Stimulated activated CD8-positive, alpha-beta memory T cell treated with anti-CD3 and anti-CD28 coated beads, Interleukin-2, amount 100 ng/mL, for 1 hour (primary cell): ENCODE measurements at regions not wholly inside any gene's neighbourhood (a gene's known extent, or its start where the extent isn't known, plus 50 kb on each side); places are given as distances from the start of the nearest gene placed in this dataset.

ENCODE experiments used
- DNase-seq, 2 donors: peaks; one replicate each; pipeline ENCODE4 v3.0.0-alpha.2; 2020; ENCODE audit warnings: low read depth in 2 of 2

- DNase-seq = no peak
Measured at GRCh38 chr1:220982686-220983085, 103.4 kb downstream of the HLX start.

DNA sequence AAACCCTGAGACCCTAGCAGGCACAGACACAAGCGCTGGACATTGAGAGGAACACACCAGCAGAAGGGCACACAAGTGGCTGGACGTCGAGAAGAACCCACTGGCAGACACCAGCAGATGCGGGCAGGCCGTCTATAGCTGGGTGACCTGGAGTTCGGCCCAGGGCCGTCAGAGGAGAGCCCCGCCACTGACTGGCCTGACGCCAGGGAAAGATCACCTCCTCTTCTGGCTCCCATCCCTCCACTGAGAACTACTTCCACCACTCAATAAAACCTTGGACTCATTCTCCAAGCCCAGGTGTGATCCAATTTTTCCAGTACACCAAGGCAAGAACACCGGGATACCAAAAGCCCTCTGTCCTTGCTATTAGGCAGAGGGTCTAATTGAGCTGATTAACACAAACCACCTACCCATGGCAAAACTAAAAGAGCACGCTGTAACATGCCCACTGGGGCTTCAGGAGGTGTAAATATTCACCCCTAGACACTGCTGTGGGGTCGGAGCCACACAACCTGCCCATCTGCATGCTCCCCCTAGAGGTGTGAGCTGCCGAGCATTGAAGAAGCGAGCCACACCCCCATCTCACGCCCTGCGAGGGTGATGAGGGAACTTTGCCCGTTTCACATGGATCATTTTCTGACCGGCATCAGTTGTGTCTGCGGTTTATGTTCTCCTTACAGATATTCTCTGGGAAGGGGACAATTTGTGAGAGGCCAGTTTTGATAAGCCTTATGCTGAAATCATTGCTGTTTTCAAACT, 104.8 kb downstream of the HLX start:
- DNase-seq = no peak

GRCh38 chr1:220990427-220991339, 111.4 kb downstream of the HLX start:
- DNase-seq = no peak

- DNase-seq = no peak
Measured at GRCh38 chr1:220991506-220991905, 112.3 kb downstream of the HLX start.

DNA sequence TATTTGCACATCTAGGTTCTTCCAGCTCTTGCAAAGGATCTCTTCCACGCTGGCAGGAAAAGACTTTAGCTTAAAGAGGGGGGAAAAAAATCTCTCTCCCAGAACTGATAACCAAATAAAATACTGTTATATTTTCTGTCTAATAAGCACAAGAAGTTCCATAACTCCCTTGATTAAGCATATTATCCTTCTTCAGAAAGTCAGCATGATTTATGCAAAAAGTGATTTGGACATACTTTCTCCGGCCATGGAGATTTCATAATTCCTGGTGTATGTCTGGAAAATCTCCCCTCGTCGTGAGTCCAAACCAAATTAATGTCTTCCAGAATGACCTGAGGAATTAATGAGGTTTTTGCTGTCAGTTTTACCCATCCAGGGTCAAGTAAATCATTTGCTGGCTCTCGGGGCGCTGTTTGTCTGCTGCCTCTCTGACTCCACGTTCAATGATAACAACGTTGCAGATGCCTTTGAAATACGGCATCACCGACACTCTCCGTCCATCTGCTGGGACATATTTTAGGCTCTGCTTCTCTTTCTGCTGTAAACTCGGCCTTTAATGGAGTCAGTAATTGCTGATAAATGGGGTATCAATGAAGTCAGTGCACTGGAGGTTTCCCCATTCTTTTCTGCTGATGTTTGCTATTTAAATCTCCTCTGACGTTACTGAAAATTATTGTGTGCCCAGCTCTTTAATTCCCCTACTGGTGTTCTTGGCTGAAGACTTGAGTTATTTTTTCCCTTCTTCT, 112.9 kb downstream of the HLX start:
- DNase-seq = no peak

DNA sequence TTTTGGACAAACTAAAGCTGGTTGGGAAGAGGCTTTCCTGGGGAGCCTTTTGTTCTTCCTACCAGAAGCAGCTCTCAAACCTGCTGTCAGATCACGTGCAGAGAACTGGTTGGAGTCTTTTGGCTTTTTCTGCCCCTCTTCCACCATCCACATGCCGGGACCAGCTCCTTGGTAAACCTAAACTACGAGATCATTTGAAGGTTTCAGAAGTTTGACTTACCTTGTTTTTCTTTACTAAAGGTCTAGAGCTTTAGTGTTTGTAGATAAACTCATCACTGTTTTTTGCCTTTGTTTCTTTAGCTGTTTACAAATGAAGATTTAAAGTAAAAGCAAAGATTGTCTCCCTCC, 113.4 kb downstream of the HLX start:
- DNase-seq = no peak

DNA sequence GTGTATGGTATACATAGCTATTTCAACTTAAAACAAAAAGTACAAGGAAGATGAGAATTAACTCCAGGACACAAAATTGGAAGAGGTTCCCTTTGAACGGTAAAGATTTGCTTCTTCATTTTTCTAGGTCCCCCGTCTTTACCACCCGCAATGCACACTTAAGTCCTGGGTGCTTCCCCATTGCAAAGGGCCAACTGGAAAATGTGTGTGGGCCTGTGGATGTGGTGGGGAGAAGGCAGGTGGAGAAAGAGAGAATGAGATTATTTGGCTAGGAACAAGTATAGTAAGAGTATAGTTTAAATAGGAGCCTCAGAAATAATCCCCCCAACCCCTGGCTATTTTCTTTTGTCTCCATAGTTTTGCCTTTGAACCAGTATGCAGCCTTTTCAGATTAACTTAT, 115.4 kb downstream of the HLX start:
- no peak for DNase-seq

- no peak for DNase-seq
Measured at GRCh38 chr1:220997791-220998190, 118.5 kb downstream of the HLX start.

DNA sequence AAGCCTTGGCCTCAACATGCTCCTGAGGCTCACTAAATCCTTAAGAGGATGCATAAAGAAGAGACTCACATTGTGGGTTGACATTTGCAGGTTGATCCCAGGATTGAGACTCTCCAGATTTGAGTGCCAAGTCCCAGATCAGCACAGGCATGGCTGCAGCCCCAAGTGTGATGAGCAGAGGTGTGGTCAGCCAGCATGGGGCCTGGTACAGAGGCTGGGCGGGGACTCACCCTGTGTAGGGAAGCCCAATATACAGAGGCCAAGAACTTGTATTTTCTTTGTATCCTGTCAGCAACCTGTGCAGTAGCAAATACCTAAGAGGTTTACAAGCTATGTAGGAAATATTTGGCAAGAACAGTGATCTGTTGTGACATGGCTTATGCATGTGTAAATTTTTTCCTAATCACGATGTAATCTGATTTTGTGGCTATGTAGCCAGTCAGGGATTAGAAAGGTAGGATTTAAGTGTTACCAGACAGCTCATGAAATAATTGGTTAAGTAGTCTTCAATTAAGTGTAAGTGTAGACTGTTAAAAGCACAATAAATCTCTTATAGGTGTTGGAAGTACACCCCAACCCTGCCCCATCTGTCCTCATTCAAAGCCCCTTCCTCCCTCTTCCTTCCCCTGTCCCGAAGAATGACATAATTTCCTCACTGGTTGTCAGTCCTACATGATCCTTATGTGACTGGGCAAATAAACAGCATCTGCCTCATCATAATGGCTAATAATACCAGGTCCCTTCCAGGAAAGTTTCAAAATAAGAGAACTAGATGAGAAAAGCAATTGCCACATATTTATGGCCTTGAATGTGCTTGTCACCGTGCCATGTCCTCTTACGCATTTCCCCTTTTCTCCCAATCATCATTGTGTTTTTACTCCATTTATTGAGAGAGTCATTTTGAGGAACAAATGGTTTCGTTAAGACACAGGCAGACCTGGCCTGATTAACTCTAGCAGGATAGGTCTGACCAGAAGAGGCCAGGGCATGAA, 120.9 kb downstream of the HLX start:
- no peak for DNase-seq

DNA sequence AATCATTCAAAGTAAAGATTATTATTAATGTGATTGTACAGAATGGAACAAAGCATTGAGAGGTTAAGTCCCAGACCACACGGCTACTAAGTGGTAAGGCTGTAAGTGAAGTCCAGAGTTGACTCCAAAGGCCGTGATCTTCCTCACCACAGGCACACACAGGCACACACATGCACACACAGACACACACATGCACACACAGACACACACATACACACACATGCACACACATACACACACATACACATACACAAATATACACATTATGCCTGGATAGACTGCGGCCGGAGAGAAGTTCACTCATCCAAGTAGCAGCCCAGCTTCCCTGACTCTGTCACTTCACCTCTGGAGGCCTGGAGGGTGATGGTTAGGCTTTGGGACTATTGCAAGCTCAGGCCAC, 121.9 kb downstream of the HLX start:
- no peak for DNase-seq

- DNase-seq = no peak
Measured at GRCh38 chr1:221002601-221003000, 123.4 kb downstream of the HLX start.

DNA sequence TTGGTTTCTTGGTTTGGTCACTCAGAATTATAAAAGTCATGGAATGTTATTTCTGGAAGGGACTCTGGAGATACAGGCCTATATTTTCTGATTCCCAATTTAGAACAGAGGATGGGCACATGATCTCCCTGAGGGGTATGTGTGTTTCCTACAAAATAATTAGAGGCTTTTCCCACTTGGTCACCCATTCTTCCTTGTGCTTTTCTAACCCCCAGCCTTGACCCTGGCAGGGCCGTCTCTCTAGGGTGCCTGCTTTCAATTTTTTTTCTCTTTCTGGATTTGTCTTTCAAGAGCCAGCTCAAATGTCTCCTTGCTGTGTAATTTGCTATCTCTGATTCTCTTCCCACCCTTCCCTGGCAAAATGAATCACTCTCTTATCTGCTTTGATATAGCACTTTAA, 131.9 kb downstream of the HLX start:
- DNase-seq = no peak

- DNase-seq = no peak
Measured at GRCh38 chr1:221012120-221012519, 132.9 kb downstream of the HLX start.

- no peak for DNase-seq
Measured at GRCh38 chr1:221013691-221014660, 134.7 kb downstream of the HLX start.

DNA sequence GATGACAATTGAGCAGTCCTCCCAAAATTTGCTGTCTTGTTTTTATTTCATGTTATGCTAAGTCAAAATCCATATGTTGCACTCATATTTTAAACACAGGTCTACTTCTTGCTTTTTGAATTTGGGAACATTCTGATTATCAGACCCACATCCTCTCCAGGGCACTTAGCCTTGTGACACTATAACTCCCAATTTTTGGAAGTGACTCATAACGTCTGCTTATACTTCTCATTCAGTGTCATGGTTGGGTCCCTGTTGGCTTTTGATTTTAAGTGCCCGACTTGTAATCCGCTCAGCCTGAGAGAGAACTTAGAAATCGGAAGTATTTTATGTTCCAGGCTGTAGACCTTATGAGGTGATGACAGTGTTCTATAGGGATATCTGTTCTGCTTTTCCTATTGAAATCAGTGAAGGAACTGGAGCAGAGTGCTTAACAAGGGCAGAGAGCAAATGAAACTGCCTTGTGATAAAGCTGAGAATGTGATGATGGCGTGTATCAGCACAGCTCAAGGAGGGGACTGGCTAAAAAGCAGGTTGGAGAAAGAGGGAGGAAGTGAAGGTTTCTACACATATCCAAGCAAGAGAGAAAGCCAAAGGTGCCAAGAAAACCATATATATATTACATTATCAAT, 136.0 kb downstream of the HLX start:
- no peak for DNase-seq

DNA sequence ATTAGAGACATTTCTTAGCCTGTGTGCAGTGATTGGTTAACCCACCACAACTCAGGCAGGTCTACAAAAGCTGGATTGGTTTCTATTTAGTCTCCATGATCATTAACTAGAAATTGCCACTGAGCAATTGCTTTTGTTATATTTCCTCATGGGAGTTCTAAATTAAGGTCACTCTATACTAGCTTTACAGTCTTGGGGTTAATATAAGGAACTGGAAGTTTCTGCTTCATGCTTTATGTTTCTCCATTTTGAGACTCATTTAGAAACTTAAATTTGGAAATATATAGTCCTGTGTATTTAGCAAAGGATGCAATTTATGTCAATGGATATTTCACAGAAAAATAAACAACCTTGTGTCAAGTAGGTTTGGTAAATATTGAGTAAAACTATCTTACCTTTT, 137.5 kb downstream of the HLX start:
- no peak for DNase-seq

DNA sequence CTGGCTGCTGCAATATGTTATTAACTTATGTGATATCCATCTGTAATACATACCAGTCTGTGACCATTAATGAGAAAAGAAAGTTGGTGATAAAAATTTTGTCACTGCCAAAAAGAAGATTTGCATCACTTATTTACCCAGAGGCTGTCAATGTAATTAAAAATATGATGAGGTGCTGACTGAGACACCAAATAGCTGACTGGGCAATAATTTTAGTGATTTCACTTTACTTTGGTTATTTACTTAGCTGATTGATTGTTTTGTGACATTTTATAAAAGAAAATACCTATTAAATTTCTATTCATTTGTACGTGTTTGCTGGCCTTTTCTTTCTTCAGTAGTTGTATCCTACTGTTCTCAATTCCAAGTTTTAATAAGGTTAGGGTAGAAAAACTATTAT, 139.2 kb downstream of the HLX start:
- no peak for DNase-seq

DNA sequence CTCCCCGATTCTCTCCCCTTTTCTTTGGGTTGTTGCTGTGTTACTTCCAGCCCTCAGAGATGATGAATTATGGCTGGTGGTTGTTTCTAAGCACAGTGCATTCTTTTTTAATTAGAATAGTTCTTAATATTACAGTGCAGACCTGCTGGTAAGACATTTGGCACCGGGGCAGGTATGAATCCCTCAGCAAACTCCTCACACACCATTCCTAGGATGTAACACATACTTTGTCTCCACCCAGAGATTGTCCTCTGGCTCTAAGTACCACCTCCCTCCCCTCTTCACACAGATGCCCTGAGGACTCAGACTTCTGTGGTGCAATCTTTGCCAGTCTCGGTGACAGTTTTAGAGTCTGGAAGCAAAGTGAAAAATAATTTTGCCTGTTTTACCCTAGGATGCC, 143.1 kb downstream of the HLX start:
- no peak for DNase-seq

DNA sequence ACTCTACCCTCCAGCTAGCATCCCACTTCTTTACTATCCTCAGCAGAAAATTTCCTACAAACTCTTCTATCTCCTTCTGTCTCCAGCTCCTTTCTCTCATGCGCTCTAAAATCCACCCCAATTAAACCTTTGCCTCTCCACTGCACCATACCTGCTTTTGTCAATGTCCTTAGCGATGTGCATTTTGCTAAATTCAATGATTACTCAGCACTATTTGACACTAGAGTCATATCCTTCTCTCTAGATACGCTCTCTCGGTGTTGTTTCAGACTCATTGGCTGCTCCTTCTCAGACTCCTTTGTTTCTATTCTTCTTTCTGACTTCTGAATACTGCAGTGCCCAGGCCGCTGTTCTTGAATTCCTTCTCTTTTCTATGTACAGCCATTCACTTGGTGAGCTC, 144.2 kb downstream of the HLX start:
- no peak for DNase-seq

- no peak for DNase-seq
Measured at GRCh38 chr1:221025501-221025900, 146.3 kb downstream of the HLX start.
